T-helper 2 cell (primary cell): ENCODE measurements at regions not wholly inside any gene's neighbourhood (a gene's known extent, or its start where the extent isn't known, plus 50 kb on each side); places are given as distances from the start of the nearest gene placed in this dataset.

Source experiments
- DNase-seq, 5 experiments: peaks; one replicate each; pipeline versions ENCODE4 v3.0.0 to v3.0.0-alpha.2; 2012 to 2022

DNA sequence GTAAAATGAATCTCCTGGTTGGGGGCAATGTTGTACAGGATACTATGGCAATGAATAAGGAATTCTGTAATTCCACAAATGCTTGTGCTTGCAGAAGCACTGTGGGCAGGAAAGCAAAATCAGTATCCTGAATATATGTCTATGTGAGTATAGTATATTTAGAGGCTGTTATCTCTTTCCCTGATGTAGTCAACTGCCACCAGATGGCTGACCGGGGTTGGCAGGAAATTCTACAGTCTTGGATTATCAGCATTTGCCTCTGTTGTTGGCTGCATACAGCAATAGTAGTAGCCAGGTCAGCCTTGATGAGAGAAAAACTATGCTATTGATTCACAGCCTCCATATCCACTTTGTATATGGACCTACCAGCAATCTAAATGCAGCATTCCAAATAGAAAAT lies 425.1 kb upstream of the JAG1 start:
- DNase-seq = no peak

DNA sequence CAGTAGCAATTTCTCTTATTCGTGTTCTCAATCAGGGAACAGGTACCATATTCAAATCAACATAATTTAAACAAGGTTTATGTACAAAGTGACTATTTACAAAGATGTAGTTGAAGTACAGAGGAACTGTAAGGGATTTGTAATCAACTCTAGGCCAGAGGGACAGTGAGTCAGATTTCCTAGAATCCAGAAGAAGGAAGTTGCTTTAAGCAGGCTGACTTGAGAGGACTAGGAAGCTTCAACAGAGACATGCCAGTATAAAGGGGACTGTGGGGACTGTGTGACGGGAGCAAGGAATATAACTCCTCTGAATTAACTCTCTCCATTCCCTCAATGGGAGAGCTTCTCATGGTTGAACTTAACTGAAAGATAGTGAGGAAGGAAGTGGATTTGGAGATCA lies 427.4 kb upstream of the JAG1 start:
- DNase-seq = no peak

DNA sequence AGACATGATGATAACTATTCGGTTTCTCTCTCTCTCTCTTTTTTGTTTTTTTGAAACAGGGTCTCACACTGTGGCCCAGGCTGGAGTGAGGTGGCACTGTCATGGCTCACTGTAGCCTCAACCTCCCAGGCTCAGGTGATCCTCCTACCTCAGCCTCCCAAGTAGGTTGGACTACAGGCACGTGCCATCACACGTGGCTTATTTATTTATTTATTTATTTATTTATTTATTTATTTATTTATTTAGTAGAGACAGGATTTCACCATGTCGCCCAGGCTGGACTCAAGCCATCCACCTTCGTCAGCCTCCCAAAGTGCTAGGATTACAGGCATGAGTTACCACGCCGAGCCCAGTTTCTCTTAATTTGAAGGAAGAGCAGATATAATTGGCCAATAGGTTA lies 427.9 kb upstream of the JAG1 start:
- no peak for DNase-seq

DNA sequence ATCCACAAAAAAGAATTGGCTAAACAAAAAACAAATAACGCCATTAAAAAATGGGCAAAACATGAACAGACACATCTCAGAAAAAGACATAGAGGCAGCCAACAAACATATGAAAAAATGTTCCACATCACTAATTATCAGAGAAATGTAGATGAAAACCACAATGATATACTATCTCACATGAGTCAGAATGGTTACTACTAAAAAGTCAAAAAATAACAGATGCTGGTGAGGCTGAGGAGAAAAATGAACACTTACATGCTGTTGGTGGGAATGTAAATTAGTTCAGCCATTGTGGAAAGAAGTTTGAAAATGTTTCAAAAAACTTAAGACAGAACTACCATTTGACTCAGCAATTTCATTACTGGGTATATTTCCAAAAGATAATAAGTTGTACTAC lies 430.1 kb upstream of the JAG1 start:
- no peak for DNase-seq

DNA sequence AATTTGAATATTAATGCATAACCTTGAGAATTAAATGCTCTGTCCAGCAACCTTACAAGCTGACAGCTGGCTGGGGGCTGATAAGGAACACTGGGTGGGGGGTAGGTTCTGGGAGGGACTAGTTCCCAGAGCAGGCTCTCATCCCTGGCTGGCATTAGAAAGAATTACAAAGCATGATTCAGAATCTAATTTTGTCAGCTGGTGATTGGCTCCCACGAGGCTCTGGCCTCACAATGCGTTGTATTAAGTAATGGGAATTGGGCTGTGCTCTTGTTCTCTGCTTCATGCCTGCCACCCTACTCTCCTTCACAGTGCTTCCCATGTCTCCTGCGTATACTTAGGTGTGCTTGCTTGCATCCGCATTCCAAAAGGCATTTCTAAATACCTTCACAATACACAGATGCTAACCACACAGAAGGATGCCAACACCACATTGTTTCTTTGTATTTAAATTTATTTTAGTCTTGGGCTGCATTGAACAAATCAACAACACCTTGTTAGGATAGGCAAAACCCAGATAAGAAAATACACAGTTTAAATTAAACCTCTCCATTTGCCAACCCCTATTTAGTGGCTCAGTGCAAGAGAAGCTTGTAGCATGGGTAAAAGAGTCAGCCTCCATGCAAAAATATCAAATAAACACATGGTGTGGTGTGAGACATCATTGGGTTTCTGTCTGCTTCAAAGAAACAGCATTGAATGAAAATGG lies 434.5 kb upstream of the JAG1 start:
- DNase-seq = no peak

DNA sequence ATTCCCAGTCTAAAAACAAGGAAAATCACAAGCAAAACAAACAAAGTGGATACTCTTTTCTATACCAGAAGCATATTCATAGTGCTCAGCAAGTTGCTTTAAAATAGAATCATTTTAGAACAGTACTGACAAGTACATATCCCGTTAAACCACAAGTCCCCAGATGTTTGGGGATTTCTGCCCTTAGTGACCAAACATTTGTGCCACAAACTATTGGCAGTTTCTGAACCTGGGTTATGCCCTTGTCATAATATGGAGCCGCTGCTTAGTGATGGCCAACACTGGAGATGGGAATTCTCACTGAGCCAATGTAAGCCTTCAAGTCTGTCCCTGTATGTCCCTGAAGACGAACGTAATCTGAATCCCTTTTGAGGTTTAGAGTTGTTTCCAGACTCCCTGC lies 436.7 kb upstream of the JAG1 start:
- DNase-seq = no peak

DNA sequence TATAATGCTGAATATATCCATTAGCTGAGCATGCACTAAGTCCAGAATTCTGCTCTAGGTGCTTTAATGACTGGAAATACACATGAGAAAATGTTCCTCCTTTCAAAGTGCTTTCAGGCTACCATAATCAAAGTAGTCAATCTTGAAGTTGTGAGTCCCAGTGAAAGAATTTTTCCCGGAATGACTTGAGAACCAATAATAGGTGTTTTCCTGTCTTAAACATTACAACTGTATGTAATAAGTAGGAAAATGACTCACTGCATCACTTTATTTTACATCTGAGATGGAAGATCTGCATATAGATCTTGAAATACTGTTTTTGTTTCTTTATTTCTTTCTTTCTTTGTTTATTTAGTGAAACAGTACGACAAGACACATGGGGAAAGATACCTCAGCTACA lies 437.4 kb upstream of the JAG1 start:
- DNase-seq = no peak

DNA sequence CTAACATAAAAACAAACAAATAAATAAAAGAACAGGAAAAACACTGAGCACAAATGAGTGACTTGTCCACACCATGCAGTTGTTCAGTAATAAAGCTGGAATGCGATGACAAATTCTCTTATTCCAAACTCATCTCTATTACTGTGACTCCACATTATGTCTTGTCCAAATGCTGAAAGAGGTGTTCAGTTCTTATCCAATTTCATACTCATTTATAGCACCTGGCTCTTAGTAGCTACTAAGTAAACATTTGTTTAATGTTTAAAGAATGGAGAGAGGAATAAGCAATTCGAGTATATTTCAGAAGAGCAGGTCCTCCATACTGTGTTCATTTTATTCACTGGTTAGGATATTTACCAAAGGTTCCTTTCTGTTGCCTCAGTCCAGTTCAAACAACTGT lies 439.0 kb upstream of the JAG1 start:
- no peak for DNase-seq

DNA sequence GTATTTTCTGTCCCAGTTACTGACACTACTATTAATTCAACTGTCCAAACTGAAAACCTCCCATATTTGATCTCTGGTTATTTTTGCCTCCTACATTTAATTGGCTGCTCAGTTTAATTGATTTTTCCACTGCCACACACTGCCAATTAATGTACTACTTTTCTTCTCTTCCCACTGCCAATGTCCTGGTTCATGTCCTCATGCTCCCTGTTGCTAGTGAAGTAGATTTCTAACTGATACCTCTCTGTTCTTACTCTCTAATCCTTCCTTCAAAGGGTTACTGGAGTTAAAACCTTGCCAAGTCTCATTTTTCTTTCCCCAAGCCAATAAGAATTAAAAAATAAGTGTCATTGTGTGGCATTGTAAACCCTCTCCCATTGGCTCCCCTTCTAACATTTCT lies 440.6 kb upstream of the JAG1 start:
- no peak for DNase-seq

DNA sequence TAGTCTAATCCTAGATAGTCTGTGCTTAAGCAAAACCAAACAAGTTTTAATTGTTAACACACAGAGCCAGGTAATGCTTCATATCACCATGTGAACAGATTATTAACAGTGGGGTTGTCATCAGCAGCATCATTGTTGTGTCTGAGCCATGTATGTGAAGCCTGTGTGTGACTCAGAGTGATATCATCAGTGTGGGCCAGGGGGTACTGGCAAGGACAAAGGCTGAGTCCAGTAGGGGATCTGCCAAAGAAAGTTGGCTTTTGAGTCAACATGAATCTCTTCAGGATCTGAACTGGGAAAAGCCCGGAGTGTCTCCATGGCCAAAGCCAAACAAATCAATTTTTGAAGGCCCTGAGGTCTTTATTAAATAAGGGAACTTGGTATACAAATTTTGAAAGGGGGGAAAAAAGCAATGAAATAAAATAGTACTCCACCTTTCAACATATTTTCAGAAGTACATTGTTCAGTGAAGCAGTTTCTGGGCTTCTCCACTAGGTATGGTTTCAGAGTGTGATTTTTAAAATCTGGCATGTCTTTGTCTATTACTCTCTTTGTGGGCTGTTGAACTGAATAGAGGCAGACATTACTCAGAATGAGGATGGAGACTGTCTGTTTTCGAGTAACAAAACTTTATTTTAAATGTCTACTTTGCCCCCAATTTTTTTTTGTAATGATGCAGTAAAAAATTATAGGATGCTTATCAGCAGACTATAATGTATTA lies 444.2 kb upstream of the JAG1 start:
- no peak for DNase-seq

DNA sequence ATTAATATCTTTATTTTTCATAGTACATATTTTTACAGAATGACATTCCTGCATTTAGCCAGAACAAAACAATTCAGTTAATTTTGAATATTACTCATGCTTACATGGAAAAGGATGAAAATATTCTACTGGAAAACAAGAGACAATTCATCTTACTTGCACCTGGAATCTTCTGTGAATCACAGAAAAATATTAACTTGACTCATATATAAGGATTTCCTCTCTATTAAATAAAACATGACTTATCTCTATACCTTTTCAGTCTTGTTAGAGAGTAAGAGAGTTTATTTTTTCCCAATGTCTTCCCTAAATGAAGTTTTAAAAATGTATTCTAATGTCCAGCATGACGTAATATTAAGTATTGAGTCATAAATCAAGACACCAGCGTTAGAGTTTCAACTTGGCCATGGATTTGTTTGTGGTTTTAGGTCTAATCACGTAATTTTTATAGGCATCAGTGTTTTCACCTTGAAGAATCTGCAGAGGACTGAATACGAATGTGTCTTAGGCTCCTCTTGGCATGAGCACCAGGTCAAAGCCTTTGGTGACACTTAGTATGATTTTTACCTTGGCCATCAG lies 445.1 kb upstream of the JAG1 start:
- DNase-seq = no peak

DNA sequence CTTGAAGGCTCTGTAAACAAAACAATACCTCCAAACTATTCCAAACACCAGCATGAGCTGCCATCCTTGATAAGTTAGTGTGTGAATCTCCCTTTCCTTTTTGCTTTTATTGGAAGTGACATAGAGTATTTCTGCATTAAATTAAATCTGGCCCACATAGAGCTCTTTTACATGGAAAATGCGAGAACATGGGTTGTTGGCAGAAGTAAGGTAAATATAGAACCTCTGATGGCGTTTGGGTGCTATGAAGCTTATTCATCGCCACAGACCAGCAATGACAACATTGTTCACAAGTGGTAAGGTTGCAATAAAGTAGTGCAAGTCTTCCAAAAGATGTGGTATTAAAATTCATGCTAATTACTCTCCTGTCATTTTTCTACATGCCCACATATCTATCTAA lies 445.8 kb upstream of the JAG1 start:
- DNase-seq = no peak

DNA sequence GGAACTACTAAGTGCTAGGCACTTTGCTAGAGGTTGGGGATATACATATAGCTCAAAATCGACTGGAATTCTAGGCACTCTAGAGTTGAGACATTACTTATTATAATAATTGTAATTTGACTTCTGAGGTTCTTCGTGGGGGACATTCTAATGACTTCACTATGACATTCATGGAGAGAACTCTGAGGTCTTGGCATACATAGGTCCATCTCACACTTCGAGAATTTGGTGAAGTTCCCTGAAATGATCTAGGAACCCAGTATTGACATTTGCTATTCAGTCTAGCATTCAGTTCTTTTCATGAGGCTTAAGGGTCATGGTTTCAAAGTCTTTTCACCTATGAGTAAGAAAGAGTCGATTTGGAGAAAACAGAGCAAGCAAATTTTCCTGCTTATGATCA lies 446.6 kb upstream of the JAG1 start:
- no peak for DNase-seq

DNA sequence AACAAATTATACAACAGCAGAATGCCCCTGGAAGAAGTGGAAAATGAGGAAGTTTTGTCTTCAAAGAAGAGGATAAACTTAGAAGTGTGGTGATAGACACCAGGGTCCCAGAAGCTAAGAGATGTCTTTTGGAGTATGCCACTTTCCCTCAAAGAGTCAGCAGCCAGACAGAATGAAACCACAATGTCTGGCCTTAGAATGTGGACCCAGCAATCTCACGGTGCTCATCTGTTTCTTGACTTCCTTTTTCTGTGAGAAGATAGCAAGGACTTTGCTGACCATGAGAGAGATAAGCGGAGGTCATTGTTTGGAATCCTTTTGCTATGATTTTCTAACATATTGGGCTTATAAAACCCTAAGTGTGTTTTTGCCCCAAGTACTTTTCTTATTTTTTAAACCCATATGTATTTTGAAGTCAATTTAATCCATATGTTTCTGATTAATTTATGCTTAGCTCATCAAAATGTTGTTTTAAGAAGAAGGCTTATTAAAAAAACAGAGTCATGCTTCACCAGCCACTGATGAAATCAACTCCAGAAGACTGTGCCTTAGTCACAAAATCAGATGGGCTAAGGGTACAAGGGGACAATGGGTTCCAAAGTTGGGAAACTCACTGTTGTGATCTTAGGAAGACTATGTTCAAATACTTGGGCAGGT lies 451.2 kb upstream of the JAG1 start:
- DNase-seq = no peak

DNA sequence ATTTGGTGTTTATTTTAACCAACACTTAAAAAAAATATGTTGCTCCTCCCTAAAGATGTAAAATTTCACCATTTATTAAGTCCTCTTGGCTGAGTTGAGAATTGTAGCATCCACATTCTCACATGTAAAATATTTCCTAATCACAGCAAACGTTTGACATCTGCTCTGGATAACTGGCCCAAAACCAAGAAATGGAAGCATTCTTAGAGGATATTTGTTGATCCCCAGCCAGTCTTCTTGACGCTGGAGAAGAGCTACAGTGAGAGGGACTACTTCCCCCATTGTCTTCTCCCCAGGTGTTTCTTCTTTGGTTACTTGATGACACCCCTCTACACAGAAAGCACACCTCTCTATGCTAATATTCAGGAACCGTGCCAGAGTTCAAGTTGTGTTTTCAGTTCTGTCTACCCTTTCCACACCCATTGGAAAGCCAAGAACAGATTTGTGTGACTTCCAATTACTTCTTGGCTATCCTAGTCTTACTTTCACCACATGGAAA lies 454.5 kb upstream of the JAG1 start:
- no peak for DNase-seq

DNA sequence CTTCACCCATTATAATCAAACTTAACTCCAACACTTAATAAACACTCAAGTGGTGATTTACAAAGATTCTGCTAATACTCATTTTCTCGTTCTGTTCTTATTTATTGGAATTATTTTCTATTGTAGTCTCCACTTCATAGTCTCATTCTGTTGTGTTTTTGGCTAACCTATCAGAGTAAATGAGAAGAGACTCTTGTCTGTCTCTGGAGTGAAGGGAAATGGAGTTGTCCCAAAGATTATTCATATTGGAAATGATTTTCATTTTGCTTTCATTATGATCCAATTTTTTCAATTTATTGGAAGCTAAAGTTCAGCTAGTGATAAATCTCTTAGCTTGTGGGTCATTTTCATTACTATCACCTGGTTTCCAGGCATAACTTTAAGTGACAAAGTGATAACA lies 454.9 kb upstream of the JAG1 start:
- no peak for DNase-seq

DNA sequence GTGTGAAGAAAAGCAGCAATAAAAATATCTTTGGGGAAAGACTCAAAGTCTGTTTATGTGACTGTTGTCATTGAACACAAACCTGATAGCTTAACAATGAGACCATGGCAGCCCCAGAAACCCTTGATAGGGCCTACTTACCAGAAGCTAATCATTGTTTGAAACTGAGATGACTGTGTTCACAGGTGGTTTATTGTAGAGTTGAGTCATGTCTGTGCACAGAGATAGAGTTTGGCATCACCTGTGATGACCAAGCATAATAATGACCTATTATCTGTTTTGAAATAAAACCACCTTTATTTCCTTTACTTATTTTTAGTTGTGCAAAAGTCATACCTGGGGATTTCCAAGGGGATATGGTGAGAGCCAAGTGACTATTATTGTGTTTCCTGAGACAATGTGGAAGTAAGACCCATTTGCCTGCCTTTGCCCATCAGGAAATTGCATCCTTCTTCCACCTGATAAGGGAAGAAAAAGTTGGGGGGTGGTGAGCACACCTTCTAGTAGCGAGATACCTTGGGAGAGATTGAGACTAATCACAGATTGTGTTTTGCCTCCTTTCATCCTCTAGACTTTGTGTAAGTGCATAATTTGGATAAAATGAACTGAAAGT lies 456.9 kb upstream of the JAG1 start:
- DNase-seq = no peak

DNA sequence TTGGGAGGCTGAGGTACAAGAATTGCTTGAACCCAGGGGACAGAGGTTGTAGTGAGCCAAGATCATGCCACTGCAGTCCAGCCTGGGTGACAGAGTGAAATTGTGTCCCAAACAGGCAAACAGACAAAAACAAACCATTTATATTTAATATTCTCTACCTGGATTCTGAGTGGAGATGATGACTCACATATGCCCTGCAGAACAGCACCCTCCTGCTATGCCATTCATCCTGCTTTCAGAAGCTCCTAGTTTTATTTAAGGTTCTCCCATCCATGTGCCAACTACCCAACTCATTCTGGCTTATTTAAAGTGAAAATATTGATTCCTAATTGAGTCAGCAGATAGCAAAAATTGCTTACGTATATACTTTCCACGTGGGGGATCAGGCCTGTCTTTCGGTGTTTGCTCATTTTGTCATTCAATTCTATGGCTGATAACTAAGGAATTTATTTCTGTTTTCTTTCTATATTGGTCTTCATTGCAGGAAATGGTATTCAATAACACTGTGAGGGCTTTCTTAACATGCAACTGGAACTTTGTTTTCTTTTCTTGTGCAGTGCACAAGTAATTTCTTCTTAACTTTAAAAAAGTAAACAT lies 459.1 kb upstream of the JAG1 start:
- DNase-seq = no peak

DNA sequence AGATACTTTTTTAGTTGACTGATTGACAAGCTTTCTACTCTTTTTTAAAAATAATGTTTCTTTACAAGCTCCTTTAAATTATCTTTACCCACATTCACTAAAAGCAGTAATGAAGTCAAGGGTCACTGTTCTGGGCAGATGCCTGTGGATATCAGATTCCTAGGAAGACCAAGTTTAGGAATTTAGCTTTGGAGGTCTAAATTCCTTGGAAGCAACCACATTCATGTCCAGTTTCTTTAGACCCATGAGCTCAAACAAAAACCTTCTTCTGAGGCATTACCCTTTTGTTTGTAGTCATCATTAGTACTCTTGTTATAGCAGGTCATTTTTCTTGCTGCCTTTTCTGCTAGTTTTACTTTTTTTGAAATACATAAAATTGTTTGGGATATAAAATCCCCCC lies 462.9 kb upstream of the JAG1 start:
- no peak for DNase-seq

DNA sequence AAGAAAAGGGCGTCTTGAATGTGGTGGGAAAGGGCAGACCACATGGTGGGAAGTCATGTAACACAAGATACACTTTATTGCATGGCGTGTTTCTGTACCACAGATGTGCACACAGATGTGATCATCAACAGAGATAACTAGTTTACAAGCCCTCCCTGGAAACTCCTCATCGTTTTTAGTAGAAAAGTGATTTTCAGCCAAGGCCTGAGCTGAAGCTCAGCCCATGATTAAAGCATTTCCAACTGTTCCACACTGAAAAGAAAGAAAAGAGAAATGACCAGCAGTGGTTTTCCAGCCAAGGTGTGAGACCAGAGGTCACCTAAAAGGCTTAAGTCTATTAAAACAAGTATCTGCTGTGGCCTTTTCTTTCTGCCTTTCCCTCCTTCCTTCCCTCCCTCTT lies 463.9 kb upstream of the JAG1 start:
- DNase-seq = no peak

DNA sequence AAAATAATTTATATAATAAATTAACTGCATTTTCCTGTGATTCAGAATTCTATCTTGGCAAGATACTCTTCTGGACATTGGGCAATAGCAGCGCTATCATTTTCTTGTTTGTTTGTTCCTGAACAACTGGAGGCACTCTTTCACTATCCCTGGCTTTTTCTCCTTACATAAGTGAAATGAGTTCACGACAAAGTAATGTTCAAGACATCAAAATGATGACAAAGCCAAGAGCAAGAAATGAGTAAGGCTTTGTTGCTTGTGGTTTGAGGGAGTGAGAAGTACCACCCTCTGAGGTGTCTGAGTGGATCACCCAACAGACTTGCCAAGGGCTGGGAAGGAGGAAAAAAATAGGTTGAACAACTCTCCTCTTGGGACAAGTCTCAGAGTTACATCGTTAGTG lies 466.6 kb upstream of the JAG1 start:
- no peak for DNase-seq

DNA sequence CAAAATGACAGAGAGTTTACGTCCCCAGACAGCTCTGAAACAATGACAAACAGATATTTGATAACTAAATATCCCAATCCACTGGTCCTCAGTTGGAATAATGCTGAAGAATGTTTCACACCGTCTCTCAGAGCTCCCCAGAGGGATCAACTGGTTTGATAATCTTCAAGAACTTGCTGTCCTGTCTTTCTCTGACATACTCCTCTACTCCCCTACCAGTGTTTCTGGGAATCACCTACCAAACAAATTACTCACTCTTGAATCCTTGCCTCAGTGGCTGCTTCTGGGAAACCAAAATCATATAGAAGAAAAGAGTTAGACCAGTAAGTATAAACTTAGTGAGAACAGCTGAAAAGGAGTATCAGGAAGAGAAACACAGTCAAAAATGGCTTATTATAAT lies 469.7 kb upstream of the JAG1 start:
- no peak for DNase-seq
